CD4-positive, alpha-beta T cell treated with Interleukin-21 for 1 hour (primary cell): ENCODE measurements at regions not wholly inside any gene's neighbourhood (a gene's known extent, or its start where the extent isn't known, plus 50 kb on each side); places are given as distances from the start of the nearest gene placed in this dataset.

Experiments used
- DNase-seq: peaks from one replicate; pipeline ENCODE4 v3.0.0-alpha.2; 2020

GRCh38 chr2:52821631-52822030 lies 946.0 kb upstream of the CHAC2 start:
- no peak for DNase-seq

GRCh38 chr2:52818958-52819357 lies 948.6 kb upstream of the CHAC2 start:
- no peak for DNase-seq

GRCh38 chr2:52810460-52810859 lies 957.1 kb upstream of the CHAC2 start:
- peak; percentile 1 for DNase-seq

- DNase-seq, result no peak
Observed at GRCh38 chr2:52805901-52806410, 961.6 kb upstream of the CHAC2 start.

- no peak for DNase-seq
Observed at GRCh38 chr2:52794581-52794980, 973.0 kb upstream of the CHAC2 start.

GRCh38 chr2:52779446-52779845 lies 988.2 kb upstream of the CHAC2 start:
- DNase-seq, result no peak

- no peak for DNase-seq
Observed at GRCh38 chr2:52776571-52776970, 991.0 kb upstream of the CHAC2 start.

GRCh38 chr2:52775674-52776073 lies 991.9 kb upstream of the CHAC2 start:
- DNase-seq, result no peak

- DNase-seq, result no peak
Observed at GRCh38 chr2:52765735-52766134, 1001.9 kb upstream of the CHAC2 start.

GRCh38 chr2:52749764-52750163 lies 1017.8 kb upstream of the CHAC2 start:
- no peak for DNase-seq

GRCh38 chr2:52745144-52745543 lies 1022.5 kb upstream of the CHAC2 start:
- DNase-seq, result no peak

- DNase-seq, result no peak
Observed at GRCh38 chr2:52732849-52733395, 1034.7 kb upstream of the CHAC2 start.

- DNase-seq, result no peak
Observed at GRCh38 chr2:52724585-52724984, 1043.0 kb upstream of the CHAC2 start.

GRCh38 chr2:52717836-52718235 lies 1049.8 kb upstream of the CHAC2 start:
- DNase-seq, result no peak

GRCh38 chr2:52710810-52711618 lies 1056.6 kb upstream of the CHAC2 start:
- no peak for DNase-seq

GRCh38 chr2:52704251-52704650 lies 1063.4 kb upstream of the CHAC2 start:
- no peak for DNase-seq

- no peak for DNase-seq
Observed at GRCh38 chr2:52703004-52703403, 1064.6 kb upstream of the CHAC2 start.

- no peak for DNase-seq
Observed at GRCh38 chr2:52698408-52698807, 1069.2 kb upstream of the CHAC2 start.

- no peak for DNase-seq
Observed at GRCh38 chr2:52697690-52698089, 1069.9 kb upstream of the CHAC2 start.

GRCh38 chr2:52695731-52696130 lies 1071.9 kb upstream of the CHAC2 start:
- DNase-seq, result no peak

- DNase-seq, result no peak
Observed at GRCh38 chr2:52686935-52687334, 1080.7 kb upstream of the CHAC2 start.

- DNase-seq, result no peak
Observed at GRCh38 chr2:52676056-52676455, 1091.5 kb upstream of the CHAC2 start.

- no peak for DNase-seq
Observed at GRCh38 chr2:52668724-52669123, 1098.9 kb upstream of the CHAC2 start.

GRCh38 chr2:52659546-52659945 lies 1108.1 kb upstream of the CHAC2 start:
- DNase-seq, result no peak

GRCh38 chr2:52658598-52658997 lies 1109.0 kb upstream of the CHAC2 start:
- DNase-seq, result no peak
